SHP77 treated with DMSO at 0.1 percent for 48 hours (cell line): ENCODE measurements at regions not wholly inside any gene's neighbourhood (a gene's known extent, or its start where the extent isn't known, plus 50 kb on each side); places are given as distances from the start of the nearest gene placed in this dataset.

Source experiments
- DNase-seq: peaks from one replicate; lab custom pipeline; 2025; lab: John Stamatoyannopoulos, UW

DNA sequence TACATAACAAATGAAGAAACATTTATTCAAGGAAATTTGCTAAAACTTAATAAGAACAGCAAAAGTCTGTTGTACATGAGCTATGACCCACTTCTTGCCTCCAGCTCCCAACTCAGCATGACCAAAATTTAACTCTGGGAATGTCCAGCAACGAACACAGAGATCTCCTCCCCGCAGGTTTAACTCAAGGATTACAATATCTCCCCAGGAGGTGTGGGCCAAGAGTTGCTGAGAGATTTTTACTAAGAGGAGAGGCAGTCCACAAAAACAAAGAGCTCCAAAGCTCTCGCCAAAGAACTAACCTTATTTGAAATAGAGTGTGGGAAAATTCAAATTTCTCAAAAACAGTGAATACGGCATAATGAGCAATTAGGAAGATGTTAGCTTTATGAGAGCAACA, 318.5 kb downstream of the GRB14 start:
- no peak for DNase-seq

DNA sequence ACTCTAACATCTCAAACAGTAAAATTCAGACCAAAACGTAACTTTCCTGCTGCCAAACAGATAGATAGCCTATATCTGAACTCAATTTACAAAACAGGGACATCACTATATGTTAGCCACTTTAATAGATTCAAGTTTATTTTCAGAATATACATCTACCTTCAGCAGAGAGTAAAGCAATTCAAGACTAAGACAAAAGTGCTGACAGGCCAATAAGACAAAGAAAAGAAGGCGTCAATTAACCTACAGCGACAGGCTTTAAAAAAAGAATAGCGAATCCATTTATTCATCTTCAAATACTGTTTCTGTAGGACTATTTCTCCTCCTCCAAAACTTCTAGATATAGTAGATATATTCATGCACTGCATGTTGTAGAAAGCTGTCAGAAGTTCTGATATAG, 333.0 kb downstream of the GRB14 start:
- no peak for DNase-seq

DNA sequence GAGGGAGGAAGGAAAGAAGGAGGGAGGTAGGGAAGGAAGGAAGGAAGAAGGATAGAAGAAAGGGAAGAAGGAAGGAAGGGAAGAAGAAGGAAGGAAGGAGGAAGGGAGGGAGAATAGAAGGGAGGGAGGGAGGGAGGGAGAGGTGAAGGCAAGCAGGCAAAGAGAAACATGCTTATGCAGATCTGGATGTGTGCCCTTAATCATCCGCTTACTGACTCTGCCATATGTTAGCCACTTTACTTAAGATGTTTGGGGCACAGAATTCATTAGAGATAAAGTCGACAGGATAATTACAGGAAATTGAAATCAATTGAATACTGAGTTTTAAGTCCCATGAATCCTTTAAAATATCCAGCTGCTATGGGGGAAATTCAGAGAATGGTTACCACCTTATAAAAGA, 334.2 kb downstream of the GRB14 start:
- DNase-seq = no peak

DNA sequence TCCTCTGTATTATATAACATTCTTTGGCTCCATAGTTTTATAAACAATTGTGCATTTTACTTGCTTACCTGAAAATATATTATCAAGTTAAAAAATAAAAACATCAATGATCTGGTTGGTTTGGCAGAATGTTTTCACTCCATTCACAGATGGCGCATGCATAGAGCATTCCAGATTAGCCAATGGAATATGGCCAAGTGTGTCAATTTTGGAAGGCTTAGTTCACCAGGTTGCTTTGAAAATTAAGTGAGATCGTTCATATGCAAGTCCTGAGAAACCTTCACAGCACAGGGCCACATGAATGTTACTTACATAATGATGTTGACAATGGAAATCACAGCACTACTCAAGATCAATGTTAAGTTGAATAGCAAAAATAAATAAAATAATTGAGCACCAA, 335.7 kb downstream of the GRB14 start:
- no peak for DNase-seq

DNA sequence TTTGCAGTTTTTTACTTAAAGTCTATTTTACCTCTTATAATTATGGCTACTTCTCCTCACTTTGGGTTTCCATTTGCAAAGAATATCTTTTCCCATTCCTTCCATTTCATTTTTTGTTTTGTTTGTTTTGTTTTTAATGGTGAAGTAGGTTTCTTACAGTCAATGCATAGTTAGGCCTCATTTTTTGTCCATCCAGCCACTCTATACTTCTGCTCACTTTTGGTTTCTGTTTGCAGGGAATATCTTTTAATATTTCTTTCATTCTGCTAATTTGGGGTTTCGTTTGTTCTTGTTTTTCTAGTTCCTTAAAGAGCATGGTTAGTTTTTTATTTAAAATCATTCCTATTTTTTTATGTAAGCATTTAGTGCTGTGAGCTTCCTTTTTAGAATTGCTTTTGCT, 339.4 kb downstream of the GRB14 start:
- DNase-seq = no peak

DNA sequence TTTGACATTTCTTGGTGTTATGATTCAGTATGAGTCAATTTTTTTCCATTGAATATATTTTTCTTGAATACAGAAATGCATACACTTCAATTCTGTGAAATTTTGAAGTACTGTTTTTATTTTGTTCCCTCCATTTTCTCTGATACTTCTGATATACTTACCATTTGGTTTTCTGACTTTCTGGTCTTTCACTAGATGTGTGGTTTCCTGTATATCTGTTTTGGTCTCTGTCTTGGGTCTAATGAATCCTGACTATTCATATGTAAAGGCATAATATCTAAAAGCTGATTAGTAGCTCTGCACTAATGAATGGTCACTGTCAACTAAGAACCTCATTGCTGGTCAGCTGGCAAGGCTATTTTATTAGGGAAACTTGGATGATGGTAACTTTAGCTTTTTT, 345.6 kb downstream of the GRB14 start:
- no peak for DNase-seq

DNA sequence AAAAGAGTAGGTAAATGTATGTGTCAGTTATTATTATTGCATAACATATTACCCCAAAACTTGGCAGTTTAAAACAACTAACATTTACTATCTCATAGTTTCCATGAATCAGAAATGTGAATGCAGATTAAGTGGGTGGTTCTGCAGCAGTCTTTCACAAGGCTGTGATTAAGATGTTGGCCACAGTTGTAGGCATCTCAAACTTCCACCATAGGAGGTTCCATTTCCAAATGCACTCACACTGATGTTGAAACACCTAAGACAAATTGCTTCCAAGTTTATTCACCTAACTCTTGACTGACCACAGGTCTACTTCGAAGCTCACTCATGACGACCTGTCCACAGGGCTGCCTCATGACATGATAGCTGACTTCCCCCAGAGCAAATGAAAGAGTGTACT, 360.8 kb downstream of the GRB14 start:
- no peak for DNase-seq

DNA sequence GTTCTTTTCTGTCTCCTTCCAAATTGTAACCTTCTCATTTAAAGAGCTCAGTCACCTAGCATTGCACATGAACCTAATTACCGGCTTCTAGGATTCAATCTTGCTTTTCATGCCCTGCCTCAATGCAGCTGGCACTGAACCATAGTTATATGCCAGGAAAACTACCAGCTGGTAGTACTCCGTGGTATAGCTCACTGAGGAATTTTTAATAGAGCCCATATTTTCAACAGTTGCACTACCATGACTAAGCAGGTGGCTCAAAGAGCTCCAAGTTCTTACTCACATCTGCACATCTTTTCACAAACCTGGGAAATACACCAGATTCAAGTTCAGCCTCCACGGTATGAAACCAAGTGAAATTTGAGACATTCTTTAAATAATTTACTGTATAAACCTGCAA, 363.5 kb downstream of the GRB14 start:
- DNase-seq = no peak

DNA sequence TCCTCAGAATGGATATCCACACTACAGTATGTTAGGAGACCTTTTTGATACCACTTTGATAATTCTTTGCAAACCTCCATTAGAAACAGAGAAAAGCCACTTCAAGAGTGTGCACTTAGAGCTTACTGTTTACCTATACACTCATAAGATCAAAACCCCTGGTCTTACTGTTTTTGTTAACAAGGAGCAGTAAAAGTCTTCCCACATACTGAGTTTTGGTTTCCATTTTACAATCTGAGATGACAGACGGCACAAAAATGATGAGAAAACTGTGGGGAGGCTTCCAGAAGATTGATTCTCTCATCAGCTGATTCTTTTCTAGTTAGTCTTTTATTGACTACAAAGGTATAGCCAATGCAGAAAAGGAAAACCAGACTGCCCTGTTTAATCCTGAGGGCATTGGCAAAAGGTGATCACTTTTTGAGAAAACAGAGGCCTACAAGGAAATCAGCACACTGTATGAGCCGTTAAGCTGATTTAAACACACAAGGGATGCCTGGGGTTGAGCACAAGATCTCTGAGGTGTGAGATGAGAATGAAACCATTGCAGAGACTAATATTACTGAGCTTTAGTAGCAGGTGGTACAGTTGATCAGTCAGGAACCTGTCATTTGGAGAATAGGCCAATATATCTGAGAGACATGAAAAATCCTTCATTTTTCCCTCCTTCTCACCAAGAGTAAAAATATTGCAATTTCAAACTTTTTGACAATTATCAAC, 368.6 kb downstream of the GRB14 start:
- DNase-seq = no peak

DNA sequence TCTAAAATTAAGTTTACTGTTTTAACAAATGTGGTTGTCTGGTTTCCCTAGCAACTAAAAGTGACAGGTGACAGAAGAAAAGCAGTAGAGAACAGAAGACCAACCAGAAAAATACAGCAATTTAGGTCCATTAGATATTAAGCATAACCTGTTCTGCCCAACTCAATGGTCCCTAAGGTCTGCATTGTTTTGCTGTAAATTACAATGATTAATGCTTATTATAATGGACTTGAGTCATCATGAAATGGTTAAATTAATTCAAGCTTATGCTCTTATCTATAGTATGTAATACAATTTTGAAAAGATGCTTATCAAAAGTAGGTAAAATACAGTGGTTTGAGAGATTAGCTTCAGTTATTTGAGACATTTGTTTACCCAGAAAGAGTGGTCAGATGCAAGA, 378.0 kb downstream of the GRB14 start:
- DNase-seq = no peak

DNA sequence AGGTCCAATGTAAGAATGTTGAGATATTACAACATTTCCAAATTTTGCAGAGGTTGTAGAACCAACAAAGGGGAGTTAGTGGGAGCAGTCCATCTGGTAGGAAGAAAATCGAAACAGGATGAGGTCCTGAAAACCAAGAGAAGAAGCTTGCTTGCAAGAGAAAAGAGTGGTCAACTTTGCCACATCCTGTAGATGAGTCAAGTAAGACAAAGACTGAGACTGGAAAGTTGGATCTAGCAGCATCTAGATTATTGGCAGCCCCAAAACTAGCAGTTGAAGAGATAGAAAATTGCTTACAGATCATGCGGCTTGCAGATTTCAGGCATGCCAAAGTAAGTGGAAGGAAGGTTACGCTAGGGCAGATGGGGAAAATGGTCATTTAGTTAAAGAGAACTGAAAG, 378.9 kb downstream of the GRB14 start:
- DNase-seq = no peak

DNA sequence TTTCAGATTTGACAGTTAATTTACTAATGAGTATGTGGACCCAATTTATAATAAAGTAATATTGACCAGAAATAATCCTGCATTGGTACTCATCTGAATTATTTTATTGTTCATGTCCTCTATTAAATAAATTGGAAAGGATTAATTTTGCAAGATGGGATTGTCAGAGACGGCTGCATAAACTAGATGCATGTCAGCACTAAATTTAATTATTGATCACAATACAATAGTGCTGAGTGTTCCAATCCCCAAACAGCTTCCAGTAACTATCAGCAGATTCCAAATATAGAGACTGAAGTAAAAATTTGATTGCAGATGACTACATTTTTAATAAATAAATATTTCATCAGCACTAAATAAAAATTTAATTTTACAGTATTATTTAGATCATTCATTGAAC, 387.2 kb downstream of the GRB14 start:
- DNase-seq = no peak

DNA sequence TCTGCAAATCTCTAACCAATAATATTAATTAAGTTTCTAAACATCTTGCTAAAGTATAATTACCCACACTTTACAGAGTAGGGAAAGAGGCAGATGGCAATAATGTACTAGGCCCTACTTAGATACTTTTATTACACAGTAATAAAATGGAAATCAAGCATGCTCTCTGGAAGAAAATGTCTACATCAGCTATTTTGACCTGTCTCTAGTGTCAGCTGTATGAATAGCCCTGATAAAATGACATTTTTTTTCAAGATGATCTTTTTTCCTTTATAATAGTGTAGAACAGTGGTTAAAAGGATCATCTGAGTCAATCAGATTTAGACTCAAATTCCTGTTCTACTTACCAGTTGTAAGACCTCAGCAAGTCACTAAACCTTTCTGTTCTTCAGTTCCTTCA, 397.3 kb downstream of the GRB14 start:
- DNase-seq = no peak

DNA sequence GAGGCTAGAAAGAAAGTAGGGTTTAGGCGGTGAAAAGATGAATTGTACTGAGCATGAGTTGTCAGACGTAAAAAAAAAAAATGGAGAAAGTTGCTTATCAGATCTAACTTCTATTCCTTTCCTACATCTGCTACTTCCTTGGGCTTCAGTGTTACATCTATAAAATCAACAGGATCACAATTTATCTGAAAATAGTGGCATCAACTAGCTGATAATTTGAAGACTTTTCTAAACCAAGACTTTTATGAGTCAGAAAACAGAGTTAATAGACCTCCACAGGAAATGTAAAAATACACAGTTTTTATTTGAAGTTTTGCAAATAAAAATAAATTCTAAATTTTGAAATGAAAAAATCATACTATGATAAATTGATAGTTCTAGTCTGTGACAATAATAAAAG, 399.8 kb downstream of the GRB14 start:
- no peak for DNase-seq

DNA sequence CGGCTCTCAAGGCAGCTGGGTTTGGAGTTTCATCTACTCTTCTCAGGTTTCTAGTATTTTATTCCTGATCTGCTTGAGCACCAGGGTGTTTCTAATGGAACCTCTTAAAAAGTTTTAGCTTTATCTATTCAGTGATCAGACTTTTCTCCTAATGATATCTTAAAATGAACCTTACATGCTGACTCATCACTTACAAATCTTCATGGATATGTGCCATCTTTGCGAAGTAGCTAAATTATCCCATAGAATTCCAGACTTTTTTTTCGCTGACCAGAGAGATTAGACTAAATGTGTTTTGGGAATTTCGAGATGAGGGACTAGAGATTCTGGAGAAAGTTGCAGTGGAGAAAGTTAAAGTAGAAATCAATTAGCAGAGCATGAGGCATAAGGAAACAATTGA, 401.0 kb downstream of the GRB14 start:
- DNase-seq = no peak

DNA sequence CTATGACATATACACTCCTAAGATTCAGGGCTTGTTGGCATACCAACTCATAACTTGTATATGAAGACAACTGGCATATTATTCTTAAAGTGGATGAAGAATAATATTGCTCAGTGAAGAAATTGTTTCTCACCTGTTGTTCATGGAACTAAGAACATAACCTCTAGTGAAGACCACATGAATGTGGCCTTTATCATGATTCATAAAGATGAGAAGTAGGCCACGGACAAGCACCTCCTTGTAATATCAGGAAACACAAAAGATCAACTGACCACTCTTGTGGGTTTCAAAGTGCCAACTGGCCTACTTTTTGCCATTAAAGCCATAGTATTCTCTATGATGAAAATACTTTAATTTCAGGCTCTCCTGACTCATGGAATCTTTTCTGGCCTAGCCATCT, 407.4 kb downstream of the GRB14 start:
- no peak for DNase-seq

DNA sequence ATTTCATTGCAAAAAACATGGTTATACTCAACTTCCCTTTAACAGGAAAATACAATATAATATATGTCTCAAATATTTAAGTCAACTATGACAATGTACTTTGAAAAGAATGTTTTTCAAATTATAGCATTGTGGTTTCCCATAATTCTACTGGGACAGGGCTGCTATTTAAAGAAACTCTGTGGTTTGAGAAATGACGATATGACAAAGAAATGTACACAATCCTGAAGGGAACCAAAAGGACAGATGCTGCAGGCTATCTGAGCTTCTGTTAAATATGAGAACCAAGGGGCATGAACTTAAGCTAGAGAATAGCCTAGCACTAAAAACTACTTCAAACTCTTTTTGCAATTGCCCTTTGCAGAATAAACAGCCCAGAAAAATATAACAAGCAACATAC, 415.9 kb downstream of the GRB14 start:
- peak; percentile 4 for DNase-seq

DNA sequence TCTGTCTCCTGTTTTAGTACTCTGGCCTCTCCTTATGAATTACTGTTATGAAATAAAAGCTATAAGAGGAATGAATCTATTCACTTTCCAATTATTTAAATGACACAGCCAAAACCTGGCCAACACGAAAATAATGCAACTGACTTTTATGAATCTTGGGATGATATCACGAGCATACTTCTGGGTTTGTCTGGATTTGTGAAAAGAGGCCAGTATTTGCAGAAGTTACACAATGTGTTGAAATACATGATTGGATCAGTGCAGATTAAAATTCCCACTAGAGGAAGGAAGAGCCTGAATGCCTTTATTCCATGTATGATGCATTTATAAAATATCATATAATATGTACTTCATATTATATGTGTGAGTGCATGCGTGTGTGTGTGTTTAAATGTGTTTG, 418.2 kb downstream of the GRB14 start:
- no peak for DNase-seq

DNA sequence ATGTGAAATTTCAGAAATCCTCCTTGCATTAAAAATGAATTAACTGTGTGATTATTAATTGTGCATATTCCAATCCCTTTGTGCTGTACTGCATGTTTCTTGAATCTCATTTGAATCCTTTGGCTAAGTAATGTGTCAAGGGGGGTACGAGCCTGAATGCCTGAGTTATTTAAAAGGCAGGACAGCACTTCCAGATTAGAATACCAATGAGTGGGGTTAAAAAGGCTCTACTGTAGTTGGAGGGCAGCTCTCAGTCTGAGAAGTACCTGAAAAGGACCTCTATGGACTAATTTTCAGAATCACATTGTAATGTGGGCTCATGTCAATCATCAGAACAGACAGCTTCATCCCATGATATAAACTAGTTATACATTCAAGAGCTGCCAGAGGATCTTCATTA, 423.0 kb downstream of the GRB14 start:
- no peak for DNase-seq

DNA sequence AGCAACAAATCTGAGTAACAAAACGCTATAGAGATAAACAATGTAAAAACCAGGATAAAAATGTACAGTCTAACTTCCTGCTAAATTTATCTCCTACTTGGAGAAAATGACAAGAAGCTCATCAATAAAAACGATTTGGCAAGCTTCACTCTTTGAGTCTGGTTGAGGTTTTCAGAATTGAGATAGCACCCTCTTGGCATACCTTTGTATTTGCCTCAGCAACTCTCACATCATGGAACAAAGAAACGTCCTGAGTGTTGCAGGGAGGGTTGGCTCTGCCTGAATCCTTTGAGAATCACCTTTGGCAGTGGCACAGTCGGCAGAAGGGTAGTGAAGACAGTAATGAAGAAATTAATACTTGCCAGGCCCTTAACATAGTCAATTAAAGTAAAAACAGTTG, 430.6 kb downstream of the GRB14 start:
- DNase-seq = no peak

DNA sequence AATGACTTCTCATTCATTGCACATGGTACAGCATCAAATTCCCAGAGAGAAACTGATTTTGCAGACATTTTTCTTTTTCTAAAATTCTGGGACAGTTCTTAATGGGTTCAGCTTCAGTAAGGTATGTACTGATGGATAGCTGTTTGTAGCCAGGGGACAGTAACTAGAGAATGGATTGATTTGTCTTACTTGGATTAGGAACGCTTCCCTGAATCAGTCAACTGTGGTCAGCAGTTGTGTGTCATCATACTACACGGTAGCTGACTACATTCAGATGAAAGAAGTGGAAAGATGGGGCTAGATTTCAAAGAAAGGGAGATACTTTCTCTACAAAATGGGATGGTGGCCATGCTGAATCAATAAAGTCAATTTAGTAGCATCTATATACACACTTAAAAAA, 431.4 kb downstream of the GRB14 start:
- DNase-seq = no peak

DNA sequence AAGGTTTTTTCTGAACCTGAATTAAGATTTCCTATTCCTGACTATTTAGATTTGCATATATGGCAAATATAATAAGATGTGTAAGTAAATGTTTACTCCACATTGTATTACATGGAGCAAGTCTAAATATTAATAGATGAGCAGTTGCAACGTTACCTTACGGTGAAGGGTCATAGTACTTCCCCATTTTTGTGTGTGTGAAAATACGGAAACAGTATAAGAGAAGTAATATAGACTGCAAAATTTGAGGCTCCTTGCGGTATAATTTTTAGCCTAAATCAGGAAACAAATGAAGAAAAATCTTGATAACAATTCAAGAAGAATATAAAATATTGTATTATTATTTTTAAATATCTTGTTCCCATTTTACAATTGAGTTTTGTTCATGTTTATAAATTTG, 434.2 kb downstream of the GRB14 start:
- DNase-seq = no peak

DNA sequence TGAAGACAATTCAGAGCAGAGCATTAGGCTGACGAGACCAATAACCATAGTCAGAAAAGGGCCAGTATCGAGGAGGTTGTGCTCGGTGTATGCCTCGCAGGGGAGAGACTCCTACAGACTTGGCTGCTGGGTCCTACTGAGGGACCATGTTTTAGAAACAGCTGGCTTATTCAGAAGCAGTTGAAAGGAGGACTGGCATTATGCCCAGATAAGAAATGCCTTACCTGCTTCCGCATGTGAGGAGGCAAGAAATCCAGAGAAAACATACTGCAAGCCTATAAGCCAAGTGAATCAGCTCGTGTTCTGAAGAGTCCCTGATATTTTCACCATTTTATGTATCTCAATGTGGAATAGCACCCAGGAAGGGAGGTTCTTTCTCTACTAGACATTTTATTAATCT, 434.7 kb downstream of the GRB14 start:
- DNase-seq = peak; percentile 33

DNA sequence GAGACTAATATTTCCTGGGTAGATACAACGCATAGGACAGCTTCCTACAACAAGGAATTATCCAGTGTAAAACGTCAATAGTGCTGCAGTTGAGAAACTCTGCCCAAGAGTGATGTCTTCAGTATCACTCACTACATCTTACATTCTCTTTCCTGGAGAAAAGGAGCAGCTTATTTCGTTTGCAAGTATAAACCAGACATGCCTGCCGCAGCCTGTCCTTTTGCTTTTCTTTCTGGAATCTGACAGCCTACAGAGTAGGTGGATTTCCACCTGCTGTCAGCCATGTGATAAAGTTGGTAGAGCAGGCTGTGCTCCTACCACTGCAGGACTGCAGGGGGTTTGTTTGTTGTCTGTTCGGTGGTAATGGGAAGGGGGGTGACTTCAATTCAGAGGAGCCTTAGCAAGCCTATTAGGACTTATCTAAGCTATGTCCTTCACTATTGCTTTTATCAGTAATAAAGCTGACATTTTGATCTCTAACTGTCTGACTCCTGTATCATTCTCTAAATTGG, 439.1 kb downstream of the GRB14 start:
- no peak for DNase-seq
